ENCODE measurements at regions not wholly inside any gene's neighbourhood (a gene's known extent, or its start where the extent isn't known, plus 50 kb on each side); places are given as distances from the start of the nearest gene placed in this dataset.

DNA sequence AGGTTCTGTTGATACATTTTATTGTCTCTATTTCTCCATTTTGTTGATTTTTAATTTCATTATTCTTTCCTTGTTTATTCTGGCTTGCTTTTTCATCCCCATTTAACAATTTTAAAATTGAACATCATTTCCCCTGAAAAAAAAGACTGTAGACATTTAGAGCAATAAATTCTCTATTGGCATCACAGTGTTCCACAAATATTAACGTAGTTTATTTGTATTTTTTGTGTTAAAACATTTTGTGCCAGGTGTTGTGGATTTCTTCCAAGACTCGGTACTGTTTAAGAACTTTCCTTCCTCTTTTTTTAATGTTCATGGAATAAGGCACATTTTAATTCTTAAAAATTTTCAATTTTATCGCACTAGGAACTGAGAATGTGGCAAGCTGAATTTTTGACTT is 156.1 kb upstream of the NPY start:
- TF ChIP-seq, protein P1, sequence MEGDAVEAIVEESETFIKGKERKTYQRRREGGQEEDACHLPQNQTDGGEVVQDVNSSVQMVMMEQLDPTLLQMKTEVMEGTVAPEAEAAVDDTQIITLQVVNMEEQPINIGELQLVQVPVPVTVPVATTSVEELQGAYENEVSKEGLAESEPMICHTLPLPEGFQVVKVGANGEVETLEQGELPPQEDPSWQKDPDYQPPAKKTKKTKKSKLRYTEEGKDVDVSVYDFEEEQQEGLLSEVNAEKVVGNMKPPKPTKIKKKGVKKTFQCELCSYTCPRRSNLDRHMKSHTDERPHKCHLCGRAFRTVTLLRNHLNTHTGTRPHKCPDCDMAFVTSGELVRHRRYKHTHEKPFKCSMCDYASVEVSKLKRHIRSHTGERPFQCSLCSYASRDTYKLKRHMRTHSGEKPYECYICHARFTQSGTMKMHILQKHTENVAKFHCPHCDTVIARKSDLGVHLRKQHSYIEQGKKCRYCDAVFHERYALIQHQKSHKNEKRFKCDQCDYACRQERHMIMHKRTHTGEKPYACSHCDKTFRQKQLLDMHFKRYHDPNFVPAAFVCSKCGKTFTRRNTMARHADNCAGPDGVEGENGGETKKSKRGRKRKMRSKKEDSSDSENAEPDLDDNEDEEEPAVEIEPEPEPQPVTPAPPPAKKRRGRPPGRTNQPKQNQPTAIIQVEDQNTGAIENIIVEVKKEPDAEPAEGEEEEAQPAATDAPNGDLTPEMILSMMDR (IDR thresholded peaks at IDR 0.05), result no peak
- TF ChIP-seq POLR2AphosphoS5 (IDR thresholded peaks at IDR 0.05), result no peak
- no peak for TF ChIP-seq POLR2A (IDR thresholded peaks at IDR 0.05)
